HUES48 (cell line): ENCODE measurements at regions not wholly inside any gene's neighbourhood (a gene's known extent, or its start where the extent isn't known, plus 50 kb on each side); places are given as distances from the start of the nearest gene placed in this dataset.
A peak's percentile ranks its signal among the peaks of the same experiment; 100 is the strongest.

Source experiments
- H3K27ac ChIP-seq: one replicate; pipeline ENCODE4 v1.7.0; 2013; ENCODE audit warnings: low read depth, low read length, inconsistent platforms
- H3K27me3 ChIP-seq: 2 replicates; pipeline ENCODE4 v1.6.1; 2013; ENCODE audit warnings: mild to moderate bottlenecking, low read length; ENCODE audit not compliant: control insufficient read depth, insufficient read depth
- H3K36me3 ChIP-seq: 2 replicates; pipeline ENCODE4 v1.6.1; 2013; ENCODE audit warnings: low read length; ENCODE audit not compliant: control insufficient read depth, insufficient read depth
- H3K4me1 ChIP-seq: 2 replicates; pipeline ENCODE4 v1.6.1; 2013; ENCODE audit warnings: mild to moderate bottlenecking, low read length; ENCODE audit not compliant: control insufficient read depth, insufficient read depth
- H3K4me3 ChIP-seq: 2 replicates; pipeline ENCODE4 v1.5.1; 2013; ENCODE audit warnings: mild to moderate bottlenecking, low read depth, low read length
- H3K9ac ChIP-seq: 2 replicates; pipeline ENCODE4 v1.6.1; 2013; ENCODE audit warnings: mild to moderate bottlenecking, low read depth, low read length, moderate library complexity
- H3K9me3 ChIP-seq: 2 replicates; pipeline ENCODE4 v1.6.1; 2013; ENCODE audit warnings: low read length; ENCODE audit not compliant: control insufficient read depth, insufficient read depth

DNA sequence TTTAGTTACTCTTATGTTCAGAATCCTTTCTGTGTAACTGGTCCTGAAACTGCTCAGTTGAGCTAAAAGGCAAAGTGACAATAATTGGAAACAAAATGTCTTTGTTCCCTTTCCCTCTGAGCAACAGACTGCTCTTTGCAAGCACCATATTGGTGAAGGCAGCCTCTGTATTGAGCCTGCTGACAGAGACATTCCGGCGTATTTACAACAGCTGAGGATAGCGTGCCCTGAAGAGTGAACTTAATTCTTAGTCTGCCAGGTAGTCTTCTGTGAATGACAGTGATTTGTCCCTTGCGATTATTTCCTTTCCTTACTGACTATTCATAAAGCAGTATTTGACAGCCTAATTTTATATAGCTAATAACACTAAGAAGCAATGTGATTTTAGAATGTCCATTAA is 239.1 kb downstream of the CPS1 start:
- Histone ChIP-seq H3K36me3 (no peaks in the 10 kb centered on the region), H3K9ac (no peak overlapping the region), H3K27ac (no peak overlapping the region), H3K4me3 (no peak overlapping the region), H3K4me1 (no peaks in the 10 kb centered on the region), H3K27me3 (no peaks in the 10 kb centered on the region), H3K9me3 (no peaks in the 10 kb centered on the region)

DNA sequence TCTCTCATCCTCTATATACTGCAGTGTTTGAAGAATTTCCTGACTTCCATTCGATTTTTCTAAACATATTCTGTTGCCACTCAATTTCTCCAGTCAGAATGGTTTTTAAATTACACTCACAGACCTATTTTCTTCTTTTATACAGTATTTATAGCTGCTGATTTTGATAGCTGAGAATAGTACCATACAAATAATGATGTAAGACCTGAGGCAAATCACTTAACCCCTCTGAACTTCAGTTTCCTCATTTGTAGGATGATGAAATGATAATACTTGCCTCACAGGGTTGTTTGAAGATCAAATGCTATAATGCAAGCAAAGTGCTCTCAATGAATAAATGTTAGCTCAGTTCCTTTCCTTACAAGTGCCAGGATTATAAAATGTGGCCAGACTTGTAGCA is 241.8 kb downstream of the CPS1 start:
- Histone ChIP-seq H3K9ac (no peak overlapping the region), H3K4me1 (no peaks in the 10 kb centered on the region), H3K27ac (no peak overlapping the region), H3K4me3 (no peak overlapping the region), H3K27me3 (no peaks in the 10 kb centered on the region), H3K9me3 (no peaks in the 10 kb centered on the region), H3K36me3 (no peaks in the 10 kb centered on the region)

DNA sequence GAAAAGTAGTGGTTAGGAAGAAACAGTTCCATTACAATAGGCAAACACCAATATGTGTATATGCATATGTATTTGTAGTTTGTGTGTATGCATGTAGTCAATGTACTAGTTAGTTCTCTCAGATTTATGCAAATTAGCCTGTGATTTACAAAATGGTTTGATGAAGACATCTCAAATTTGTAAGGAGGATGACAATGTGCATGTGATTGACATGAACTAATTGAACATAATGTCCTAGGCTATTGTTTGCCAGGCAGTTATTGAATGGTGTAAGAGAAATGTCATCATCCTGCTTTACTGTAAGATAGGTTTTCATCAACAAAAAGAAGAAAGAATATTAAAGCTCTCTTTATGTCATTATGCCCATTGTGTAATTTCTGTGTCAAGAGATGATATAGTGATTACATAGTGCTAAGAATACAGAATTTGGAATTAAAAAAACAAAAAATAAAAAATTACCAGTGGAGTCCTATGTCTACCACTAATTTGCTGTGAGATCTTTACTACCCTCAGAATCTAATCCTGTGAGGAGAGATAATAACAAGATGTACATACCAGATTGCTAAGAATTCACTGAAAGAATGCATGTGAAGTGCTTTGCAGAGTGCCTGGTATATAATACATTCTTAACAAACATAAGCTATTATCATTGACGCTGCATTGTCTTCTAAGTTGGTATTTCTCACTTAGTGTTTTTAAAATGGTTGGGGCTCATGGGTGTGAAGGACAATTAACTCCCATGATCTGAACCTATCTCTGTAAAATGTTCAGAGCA is 258.0 kb downstream of the CPS1 start:
- Histone ChIP-seq H3K27me3 (no peaks in the 10 kb centered on the region), H3K4me1 (peaks cover 4% of the 10 kb centered on the region; the same call in 1 of the 2 replicates), H3K27ac (no peak overlapping the region), H3K9me3 (no peaks in the 10 kb centered on the region), H3K9ac (no peak overlapping the region), H3K4me3 (no peak overlapping the region), H3K36me3 (no peaks in the 10 kb centered on the region)

DNA sequence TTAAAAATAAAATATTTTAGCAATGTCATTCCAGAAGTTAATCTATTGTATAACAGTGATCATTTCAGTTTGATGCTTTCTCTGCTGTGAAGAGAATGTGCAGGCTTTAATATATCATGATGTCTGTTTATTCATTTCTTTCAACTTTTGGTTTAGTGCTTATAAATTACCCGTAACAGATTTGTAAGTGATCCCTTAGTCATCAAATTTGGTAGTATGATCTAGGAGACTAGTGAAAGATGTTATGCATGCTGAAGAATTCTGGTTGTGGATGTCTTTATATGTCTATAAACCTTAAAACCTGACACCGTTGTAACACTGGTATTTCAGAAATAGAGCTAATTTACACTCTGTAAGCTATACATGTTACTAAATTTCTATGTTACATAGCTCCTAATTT is 260.4 kb downstream of the CPS1 start:
- no peaks in the 10 kb centered on the region for H3K9me3 ChIP-seq
- H3K27me3 ChIP-seq: no peaks in the 10 kb centered on the region
- H3K4me1 ChIP-seq: peaks cover 4% of the 10 kb centered on the region; the same call in 1 of the 2 replicates
- H3K4me3 ChIP-seq: no peak overlapping the region
- no peaks in the 10 kb centered on the region for H3K36me3 ChIP-seq
- H3K27ac ChIP-seq: no peak overlapping the region
- no peak overlapping the region for H3K9ac ChIP-seq

DNA sequence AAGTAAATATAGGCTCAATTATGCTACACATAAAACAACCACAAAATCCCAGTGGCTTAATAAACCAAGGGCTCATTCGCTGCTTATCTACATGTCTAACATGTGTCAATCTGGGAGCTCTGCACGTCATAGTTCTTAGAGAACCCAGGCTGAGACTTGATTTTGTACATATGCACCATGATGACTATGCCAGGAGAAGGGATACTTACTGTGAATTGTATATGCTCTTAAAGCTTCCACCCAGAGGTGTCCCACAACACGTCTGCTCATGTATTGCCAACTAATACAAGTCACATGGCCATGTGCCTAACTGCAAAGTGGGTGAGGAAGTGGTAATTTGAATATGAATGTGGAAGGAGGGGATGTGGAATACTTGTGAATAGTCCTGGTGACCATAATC is 262.1 kb downstream of the CPS1 start:
- H3K27me3 ChIP-seq: no peaks in the 10 kb centered on the region
- H3K4me3 ChIP-seq: no peak overlapping the region

DNA sequence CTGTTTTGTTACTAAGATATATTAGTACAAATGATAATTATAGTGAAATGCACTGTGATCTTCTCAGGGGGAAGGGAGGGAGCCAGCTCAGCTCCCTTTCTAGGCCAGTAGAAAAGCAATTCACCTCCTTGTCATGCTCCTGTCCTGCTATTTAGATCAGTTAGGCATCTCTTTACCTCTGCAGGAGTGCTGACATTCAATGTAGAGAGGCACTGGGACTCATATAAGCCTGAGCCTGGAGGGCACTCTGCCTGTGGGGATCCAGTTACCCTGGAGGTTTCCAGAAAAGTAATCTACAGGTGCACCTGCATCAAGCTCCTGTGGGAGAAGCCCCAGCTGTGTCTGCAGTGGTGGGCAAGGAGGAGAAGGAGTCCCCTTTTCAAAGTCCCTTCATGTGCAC is 277.0 kb downstream of the CPS1 start:
- Histone ChIP-seq H3K36me3 (no peaks in the 10 kb centered on the region), H3K4me1 (peaks cover 7% of the 10 kb centered on the region; the same call in 1 of the 2 replicates), H3K4me3 (no peak overlapping the region), H3K9ac (no peak overlapping the region), H3K27me3 (no peaks in the 10 kb centered on the region), H3K27ac (no peak overlapping the region), H3K9me3 (no peaks in the 10 kb centered on the region)

More for the DNA sequence above, 262.1 kb downstream of the CPS1 start:
- Histone ChIP-seq H3K9ac (no peak overlapping the region), H3K27ac (no peak overlapping the region), H3K9me3 (no peaks in the 10 kb centered on the region), H3K36me3 (no peaks in the 10 kb centered on the region), H3K4me1 (peaks cover 4% of the 10 kb centered on the region; the same call in 1 of the 2 replicates)

DNA sequence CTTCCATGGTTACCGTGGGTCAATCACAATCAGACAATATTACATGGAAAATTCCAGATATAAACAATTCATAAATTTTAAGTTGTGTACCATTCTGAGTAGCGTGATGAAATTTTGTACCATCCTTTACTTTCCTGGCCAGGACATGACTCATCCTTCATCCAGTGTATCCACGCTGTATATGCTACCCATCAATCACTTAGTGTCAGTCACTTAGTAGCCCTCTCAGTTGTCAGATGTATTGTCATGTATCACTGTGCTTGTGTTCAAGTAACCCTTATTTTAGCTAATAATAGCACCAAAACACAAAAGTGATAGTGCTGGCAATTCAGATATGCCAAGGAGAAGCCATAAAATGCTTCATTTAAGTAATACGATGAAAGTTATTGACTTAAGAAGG is 282.6 kb downstream of the CPS1 start:
- H3K9me3 ChIP-seq: no peaks in the 10 kb centered on the region
- no peaks in the 10 kb centered on the region for H3K36me3 ChIP-seq
- H3K27ac ChIP-seq: no peak overlapping the region
- peaks cover 7% of the 10 kb centered on the region for H3K4me1 ChIP-seq
- no peaks in the 10 kb centered on the region for H3K27me3 ChIP-seq
- H3K9ac ChIP-seq: no peak overlapping the region
- H3K4me3 ChIP-seq: no peak overlapping the region

DNA sequence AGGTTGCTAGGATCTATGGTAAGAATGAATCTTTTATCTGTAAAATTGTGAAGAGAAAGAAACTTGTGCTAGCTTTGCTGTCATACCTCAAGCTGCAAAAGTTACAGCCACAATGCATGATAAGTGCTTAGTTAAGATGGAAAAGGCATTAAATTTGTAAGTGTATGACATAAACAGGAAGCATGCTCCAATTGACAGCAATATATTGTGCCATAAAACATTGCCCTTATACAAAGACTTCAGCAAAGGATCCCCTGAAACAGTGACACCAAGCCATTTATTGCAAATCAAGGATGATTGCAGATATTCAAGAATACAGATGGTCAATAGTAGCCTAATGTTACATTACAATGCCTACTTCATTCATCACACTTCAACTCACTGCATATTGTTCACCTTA is 283.1 kb downstream of the CPS1 start:
- Histone ChIP-seq H3K36me3 (no peaks in the 10 kb centered on the region), H3K4me1 (peaks cover 7% of the 10 kb centered on the region), H3K27me3 (no peaks in the 10 kb centered on the region), H3K9ac (no peak overlapping the region), H3K9me3 (no peaks in the 10 kb centered on the region), H3K27ac (no peak overlapping the region), H3K4me3 (no peak overlapping the region)

DNA sequence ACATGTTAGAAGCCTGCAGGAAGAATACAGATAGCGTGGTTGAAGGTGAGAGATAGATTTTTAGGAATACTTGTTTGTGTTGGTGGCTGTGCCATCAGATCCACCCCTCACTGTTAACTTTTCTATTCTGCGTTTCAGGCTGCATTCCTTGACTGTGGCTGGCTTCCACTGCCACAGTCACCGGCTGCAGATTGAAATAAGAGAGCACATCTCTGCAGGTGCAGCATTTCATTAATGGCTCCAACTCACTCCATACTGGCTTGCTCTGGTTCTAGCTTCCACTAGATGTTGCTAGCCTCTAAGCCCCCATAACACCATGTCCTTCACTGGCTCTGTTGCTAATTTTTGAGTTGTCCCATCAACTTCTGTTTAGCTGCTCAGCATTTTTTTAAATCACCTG is 286.5 kb downstream of the CPS1 start:
- H3K4me1 ChIP-seq: peaks cover 12% of the 10 kb centered on the region
- H3K9ac ChIP-seq: no peak overlapping the region

DNA sequence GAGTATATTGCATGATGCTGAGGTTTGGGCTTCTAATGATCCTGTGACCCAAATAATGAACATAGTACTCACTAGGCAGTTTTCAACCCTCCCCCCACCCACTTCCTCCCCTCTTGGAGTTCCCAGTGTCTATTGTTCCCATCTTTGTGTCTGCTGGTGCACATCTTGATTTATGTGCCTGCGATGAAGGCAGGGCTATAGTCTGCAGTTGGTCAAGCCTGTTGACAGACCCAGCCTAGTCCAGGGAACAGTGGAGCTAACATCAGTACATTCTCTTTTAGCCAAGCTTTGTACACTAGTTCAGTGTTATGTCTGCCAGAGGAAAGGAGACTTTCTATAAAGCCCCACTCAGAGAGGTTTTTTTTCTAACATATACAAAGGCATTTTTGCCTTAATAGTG is 287.6 kb downstream of the CPS1 start:
- H3K27ac ChIP-seq: no peak overlapping the region
- no peaks in the 10 kb centered on the region for H3K36me3 ChIP-seq
- H3K9ac ChIP-seq: no peak overlapping the region
- peaks cover 12% of the 10 kb centered on the region for H3K4me1 ChIP-seq
- no peaks in the 10 kb centered on the region for H3K9me3 ChIP-seq
- H3K4me3 ChIP-seq: no peak overlapping the region
- no peaks in the 10 kb centered on the region for H3K27me3 ChIP-seq

More for the DNA sequence above, 286.5 kb downstream of the CPS1 start:
- no peaks in the 10 kb centered on the region for H3K36me3 ChIP-seq
- no peak overlapping the region for H3K27ac ChIP-seq
- no peaks in the 10 kb centered on the region for H3K9me3 ChIP-seq
- H3K27me3 ChIP-seq: no peaks in the 10 kb centered on the region
- no peak overlapping the region for H3K4me3 ChIP-seq

DNA sequence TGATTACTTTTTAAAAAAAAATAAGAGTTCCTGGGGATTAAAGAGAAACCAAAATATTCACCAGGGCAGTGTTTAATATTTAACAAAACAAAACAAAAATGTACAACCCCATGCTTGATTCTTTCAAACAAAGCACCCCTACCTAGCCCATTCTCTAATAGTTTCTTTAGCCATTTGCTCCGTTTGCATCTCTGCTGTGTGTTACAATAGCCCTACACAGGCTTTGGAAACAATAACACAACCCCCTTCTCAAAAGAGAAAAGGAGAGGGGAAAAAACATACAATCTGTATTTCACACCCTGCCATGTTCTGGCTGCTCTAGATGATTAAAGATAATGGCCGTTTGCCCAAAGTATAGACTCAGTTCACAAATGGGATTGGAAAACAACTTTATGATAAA is 302.9 kb downstream of the CPS1 start:
- no peaks in the 10 kb centered on the region for H3K27me3 ChIP-seq
- no peaks in the 10 kb centered on the region for H3K9me3 ChIP-seq

More for the DNA sequence above, 302.9 kb downstream of the CPS1 start:
- peaks cover 55% of the 10 kb centered on the region for H3K4me1 ChIP-seq
- H3K9ac ChIP-seq: no peak overlapping the region
- H3K36me3 ChIP-seq: no peaks in the 10 kb centered on the region
- 0 out of 2 replicates have a peak overlapping the region, but pooled peaks have one; percentile 6 for H3K4me3 ChIP-seq
- peak overlapping the region; percentile 34 for H3K27ac ChIP-seq
